Heart left ventricle (tissue), 13 donors: ENCODE measurements at regions not wholly inside any gene's neighbourhood (a gene's known extent, or its start where the extent isn't known, plus 50 kb on each side); places are given as distances from the start of the nearest gene placed in this dataset.

Source experiments
- CTCF ChIP-seq, 12 donors: fragments of 200-600 bp; sonication (generic) in 4 of 12; IDR thresholded peaks; one replicate each; pipeline versions ENCODE4 v1.5.0 to v1.8.0; 2018 to 2022; ENCODE audit warnings: antibody characterized with exemption in 12 of 12, mild to moderate bottlenecking in 5 of 12
- POLR2A ChIP-seq, 2 donors: fragments of 450-650 bp; IDR thresholded peaks; one replicate each; pipeline ENCODE4 v1.6.1; 2017; ENCODE audit warnings: antibody characterized with exemption in 2 of 2, mild to moderate bottlenecking in 2 of 2, moderate library complexity in 2 of 2
- donor health status: ischemic (EF 13 %, LVEDD 7.1; RV severe dilation, severe dysfunction).
- donor health status: DM: no; HTN: yes; CAD: no.
- donor health status: DM: no; HTN: no; CAD: no.
- donor health status: ischemic (EF 25% LVEDD 6.9; RV normal size, moderate dysfunction).
- donor health status: ischemic (EF 25% LVEDD 5.7; RV mildly dilated, moderate dysfunction).
- donor health status: ischemic (EF 35%, LVEDD 5.7; RV mildly dilated, moderate dysfunction).
- donor health status: nonischemic (EF 11% LVEDD 7.7; RV severe dilation, severe dysfunction).
- donor health status: DM: yes; HTN: yes; CAD: no.
- donor health status: PGD.
- donor health status: ischemic (EF 29% LVEDD 5.4; RV normal size, mild dysfunction).
- donor health status: nonischemic (EF 23%, LVEDD 6.1; RV moderate dilation, normal function).

- TF ChIP-seq CTCF (IDR thresholded peaks at IDR 0.05) (no peak), POLR2A (IDR thresholded peaks at IDR 0.05) (no peak)
These were observed 143.5 kb downstream of the CHIC2 start for GRCh38 chr4:53920883-53921282.
